ENCODE measurements at regions not wholly inside any gene's neighbourhood (a gene's known extent, or its start where the extent isn't known, plus 50 kb on each side); places are given as distances from the start of the nearest gene placed in this dataset.
"Not testable (repeated sequence)": the region's sequence is repeated elsewhere in the genome, so short reads cannot be mapped to it uniquely, and the experiment has no call there.

DNA sequence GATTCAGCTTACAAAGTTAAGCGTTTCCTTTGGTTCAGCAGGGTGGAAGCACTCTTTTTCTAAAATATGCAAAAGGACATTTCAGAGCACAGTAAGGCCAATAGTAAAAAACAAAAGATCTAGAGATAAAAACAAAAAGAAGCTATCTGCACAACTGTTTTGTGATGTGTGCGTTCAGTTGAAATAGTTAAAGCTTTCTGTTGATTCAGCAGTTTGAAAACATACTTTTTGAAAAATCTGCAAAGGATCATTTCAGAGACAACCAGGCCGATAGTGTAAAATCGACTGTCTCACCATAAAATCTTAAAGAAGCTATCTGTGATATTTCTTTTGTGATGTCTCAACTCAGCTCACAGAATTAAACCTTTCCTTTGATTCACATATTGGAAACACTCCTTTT is 300.0 kb upstream of the ALG10B start:
- DNase-seq: no peak

DNA sequence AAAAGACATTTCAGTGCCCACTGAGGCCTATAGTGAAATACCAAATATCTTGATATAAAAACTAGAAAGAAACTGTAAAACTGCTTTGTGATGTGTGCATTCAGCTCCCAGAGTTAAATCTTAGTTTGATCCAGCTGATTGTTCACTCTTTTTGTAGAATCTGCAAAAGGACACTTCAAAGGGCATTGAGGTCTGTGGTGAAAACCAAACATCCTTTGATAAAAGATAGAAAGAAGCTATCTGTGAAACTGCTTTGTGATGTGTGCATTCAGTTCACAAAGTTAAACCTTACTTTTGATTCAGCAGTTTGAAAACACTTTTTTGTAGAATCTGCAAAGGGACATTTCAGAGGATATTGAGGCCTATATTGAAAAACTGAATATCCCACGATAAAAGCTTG is 290.7 kb upstream of the ALG10B start:
- DNase-seq: no peak

DNA sequence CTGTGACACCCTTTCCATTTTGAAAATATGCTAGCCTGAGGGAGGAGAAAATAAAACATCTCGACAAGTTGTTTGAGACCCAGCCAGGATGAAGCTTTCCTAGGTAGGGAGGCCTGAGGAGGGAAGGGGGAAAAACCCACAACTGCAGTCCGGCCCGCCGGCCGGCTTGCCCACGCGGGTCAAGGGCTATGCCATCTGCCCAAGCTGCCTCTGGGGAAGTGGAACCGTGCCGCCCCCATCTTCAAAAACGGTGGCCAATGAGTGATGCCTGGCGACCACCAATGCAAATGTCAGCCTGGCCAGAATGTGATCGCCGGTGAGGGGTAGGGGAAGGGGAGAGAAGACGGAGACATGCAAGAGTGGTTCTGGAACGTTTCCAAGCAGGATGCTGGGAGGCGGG is 263.5 kb upstream of the ALG10B start:
- no peak for DNase-seq

DNA sequence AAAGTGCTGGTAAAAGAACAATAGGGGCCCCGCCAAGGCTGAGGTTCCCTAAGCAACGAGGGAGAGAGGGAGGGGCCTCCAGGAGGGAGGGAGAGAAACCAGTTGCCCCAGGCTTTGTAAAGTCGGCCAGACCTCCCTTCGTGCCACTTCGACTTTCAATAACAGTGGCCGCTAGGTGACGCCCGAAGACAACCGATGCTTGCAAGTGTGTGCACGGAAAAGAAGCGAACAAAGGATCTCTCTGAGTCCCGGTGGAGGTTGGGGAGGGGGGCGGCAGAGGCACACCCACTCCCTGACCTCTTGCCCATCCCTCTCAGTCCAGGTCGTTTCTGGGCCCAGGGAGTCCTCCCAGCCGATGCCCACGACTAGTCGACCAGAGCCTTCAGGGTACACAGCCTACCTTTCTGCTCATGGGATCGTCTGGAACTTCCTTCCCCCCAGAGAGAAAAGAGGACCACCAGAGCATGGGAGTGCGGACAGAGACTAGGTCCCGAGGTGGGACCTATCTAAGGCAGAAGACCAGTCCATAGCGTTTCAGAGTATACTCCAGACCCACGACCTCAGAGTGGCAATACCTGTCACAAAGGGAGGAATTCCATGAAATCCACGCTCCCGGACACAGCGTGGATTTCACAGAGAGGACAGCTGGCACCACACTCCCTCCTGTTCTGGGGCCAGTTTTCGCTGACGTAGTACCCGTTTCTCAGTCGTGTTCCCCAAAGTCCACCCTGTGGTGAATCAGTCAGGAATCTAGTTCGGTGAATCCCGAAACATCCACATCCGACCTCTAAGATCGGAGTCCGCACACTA is 262.7 kb upstream of the ALG10B start:
- DNase-seq: peak in 1 of 2 experiments; percentile 5

DNA sequence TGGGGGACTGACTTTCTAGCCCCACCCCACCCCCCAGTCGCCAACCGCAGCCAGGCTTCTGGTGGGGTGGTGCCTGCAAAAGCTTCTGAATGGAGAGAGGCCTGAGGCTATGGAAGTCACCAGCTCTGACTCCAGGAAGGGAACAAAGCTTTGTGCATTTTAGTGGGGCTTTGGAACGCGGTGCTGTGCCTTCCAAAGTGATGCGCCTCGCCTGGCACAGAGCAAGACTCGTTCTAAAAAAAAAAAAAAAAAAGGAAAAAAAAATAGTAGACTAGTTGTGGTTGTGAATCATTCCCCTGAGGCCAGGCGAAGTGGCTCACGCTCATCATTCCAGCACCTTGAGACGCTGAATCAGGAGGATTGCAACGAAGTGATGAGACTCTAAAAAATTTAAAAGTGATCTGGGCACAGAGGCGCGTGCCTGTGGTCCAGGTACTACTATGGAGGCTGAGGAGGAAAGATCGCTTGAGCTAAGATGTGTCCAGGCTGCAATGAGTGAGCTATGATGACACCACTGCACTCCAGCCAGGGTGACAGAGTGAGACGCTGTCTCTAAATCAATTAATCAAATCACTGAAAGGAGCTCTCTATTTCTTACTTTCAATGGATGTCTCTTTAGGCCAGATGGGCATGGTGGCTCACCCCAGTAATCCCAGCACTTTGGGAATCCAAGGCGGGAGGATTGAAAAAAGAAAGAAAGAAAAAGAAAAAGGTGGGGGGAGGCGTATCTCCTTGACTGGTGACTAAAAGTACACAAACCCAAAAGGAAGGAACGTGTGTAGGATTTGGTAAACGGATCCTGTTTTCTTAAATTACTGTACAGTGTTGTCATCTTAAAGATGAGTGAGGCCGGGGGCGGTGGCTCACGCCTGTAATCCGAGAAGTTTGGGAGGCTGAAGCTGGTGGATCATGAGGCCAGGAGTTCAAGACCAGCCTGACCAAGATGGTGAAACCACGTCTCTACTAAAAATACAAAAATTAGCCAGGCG is 259.6 kb upstream of the ALG10B start:
- DNase-seq: peak in 1 of 2 experiments; percentile 25

DNA sequence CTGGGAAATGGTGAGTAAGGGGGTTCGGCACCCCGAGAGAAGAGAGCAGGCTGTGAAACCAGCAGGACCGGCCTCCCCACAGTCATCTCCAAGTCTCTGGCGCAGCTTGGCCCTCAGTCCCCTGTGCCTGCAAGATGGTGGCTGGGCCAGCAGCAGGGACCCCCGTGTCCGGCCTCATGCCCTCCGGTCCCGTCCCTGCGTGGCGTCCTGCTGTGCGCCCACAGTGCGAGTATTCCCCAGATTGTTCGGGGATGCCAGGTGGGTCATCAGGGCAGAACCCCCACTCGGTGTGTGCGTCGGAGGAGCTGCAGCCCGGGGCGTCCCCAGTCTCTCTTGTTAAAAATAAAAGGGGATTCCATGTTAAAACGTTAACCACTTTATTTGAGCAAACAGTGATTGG is 216.9 kb upstream of the ALG10B start:
- no peak for DNase-seq

DNA sequence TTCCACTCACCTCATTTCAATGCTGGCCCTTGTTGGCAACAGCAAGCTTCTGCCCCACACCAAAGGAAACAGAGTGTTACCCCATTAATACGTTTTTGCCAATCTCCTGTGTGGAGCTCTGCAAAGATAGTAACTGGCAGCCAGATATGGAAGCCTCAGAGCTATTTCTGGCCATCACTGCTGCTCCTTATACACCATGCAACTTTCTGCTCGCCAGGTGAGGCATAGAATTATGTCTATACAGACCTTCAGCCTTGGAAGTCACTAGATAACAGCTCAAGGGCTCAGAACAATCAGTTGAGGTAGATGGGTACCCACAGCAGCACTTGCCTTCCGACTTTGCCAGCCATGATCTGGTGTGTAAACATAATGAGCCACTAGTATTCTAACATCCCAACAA is 214.8 kb upstream of the ALG10B start:
- DNase-seq: no peak

DNA sequence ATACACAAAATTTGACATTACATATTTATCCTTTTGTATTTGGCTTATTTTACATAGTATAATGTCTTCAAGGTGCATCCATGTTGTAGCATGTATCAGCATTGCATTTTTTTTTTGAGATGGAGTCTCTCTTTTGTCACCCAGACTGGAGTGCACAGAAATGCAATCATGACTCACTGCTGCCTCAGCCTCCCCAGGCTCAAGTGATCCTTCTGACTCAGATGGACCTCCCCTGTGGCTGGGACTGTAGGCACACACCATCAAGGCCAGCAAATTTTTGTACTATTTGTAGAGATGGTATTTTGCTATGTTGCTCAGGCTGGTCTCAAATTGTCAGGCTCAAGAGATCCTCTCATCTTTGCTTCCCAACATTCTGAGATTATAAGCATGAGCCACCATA is 214.4 kb upstream of the ALG10B start:
- DNase-seq: no peak

DNA sequence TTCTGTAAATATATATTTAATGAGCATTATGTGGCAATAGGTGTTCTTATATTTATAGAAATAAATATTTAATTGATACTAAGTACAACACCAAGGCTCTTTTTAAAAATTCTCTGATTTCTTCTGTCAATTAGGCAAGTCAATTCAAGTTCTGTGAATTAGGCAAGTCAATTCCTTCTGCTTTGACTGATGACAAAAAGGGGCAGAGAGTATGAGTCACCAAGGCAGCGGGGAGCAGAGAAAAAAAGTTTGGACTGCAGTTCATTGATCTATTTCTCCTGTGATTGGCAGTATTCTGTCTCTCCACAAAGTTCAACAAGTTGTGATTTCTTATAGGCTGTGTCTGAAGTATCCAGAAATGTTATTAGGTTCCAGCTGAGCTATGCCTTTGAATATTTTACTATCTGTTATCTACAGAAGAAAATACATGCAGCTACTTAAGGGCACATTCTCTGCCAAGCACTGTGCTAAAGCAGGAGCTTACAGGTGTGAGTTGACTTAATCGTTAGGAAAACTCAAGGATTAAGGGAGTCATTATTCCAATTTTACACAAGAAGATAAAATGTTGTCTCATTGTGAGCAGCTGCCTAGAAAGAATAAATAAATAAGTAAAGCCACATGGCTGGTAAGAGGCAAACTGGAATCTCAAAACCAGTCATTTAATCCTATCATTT is 206.4 kb upstream of the ALG10B start:
- no peak for DNase-seq

DNA sequence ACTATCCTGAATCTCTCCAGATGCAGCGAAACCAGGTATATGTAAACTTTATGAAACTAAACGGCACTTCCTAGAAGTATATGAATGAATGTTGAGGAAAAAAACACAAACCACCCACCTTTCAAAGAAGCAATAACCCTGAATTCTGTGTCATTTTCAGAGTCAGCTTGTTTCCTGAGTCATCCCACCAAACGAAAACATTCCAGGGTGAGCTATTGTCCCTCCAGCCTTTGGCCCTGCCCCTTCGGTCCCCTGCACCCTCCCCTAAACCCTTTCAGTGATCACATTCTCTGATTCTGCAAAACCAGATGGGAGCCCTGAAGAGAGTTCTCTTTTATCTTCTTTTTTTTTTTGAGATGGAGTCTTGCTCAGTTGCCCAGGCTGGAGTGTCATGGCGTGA is 202.6 kb upstream of the ALG10B start:
- DNase-seq: no peak

DNA sequence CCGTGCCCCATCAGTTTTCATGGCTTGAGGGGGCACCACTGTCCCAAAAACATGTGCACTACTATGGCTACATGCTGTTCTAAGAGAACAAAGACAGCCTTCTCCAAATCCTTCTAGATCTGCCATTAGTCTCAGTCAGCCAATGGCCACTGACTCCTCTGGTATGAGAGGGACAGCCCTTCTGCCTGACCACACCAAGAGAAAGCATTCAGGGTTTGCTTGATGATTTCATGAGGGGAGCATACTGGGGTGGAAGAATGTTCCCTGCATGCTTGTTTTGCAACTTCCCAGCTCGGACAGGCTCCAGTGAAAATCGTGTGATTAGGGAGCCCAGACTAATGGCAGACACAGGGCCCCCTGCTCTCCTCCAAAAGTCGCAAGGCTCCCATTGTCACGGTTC is 199.6 kb upstream of the ALG10B start:
- no peak for DNase-seq

DNA sequence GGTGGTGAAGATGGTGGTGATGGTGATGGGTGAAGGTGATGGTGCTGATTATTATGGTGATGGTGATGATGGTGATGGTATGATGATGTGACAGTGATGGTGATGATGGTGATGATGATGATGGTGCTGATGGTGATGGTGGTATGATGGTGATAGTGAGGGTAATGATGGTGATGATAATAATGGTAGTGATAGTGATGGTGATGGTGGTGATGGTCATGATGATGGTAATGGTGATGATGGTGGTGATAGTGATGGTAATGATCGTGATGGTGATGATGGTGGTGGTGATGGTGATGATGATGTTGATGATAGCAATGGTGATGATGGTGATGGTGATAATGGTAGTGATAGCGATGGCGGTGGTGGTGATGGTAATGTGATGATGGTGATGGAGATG is 197.9 kb upstream of the ALG10B start:
- DNase-seq: no peak

DNA sequence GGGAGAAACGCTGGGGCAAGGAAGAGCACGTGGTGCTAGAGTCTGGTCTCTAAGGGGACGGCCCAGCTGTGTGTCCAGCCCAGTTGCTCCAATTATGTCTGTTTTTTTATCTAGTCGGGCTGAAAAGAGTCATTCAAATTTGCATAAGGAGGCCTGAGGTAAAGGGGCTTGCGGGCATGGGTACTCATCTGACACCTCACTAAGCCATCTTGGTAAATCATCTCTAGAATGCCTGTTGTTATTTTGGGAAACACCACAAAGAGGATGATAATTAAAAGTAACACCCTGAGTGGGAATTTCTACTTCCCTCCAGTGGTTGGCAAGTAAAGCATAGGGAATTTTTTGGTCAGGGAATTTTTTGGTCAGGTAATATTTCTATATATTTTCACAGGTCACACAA is 196.1 kb upstream of the ALG10B start:
- no peak for DNase-seq

DNA sequence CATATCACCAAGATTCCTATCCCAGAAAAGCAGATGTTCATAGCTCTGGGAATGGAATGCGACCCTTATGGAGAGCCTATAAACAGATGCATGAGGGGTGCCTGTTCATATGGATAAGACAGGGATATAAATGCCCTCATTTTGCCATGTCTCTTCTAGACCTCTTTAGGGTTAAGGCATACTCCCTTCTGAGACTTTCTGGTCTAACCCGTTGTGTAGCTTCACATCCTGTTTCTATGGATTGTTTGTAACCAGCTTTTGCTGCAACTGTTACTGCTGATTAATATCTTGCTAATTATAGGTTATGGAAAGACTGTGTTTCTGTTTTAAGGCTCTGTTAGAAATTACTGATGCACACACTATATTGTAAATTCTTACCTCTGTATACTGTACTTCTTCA is 193.5 kb upstream of the ALG10B start:
- not testable (repeated sequence) for DNase-seq

DNA sequence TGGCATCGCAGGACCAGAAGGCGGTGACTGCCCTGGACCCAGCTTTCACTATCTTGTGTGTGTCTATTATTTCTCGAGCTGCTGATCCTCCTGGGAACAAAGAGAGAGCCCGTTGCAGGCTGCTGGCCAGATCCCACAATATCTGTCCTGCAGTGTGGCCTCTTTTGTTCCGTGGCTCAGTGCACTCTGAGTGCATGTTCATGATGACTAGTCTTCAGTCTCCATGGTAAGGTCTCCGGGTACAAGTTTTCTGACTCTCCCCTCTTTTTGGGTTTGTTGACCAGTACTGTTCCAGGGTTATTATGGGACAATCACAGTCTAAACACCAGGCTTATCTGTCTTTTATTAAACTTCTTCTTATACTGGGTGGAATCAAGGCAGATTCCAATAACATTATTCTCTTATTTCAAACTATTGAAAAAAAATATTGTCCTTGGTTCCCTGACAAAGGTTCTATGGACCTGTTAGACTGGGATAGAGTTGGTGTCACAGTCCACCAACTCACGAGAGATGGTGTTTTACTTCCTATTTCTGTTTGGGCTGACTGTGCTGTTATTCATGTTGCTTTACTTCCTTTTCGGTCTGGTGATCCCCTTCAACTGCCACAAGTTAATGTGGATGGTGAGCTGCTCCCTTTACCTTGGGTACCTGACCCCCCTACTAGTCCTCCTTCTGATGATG is 192.9 kb upstream of the ALG10B start:
- no peak for DNase-seq

DNA sequence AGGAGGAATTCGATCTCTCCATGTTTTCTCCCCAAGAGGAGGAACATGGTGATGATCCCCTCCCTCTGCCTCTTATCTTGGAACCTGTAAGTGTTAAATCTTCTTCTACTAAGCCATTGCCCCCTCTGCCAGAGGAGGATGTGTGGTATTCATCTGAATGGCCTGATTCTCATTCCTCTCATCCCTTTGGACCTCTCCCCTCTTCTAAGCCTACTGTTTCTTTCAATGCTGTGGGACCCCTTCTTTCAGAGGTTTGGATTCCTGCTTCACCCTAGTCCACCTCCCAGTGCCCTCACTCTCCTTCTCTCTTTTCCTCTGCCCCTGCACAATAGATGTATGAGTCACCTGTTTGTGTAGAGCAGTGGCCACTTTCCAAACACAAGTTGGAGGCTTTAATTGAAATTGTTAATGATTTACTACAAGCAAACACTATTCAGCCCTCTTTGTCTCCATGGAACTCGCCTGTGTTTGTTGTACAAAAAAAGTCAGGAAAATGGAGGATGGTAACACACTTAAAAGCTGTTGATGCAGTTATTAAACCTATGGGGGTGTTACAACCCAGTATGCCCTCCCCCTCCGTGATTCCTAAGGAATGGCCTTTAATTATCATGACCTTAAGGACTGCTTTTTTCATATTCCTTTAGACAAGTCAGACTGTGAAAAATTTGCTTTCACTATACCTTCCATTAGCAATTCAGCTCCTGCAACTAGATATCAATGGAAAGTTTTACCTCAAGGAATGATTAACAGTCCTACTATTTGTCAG is 192.1 kb upstream of the ALG10B start:
- DNase-seq: no peak

DNA sequence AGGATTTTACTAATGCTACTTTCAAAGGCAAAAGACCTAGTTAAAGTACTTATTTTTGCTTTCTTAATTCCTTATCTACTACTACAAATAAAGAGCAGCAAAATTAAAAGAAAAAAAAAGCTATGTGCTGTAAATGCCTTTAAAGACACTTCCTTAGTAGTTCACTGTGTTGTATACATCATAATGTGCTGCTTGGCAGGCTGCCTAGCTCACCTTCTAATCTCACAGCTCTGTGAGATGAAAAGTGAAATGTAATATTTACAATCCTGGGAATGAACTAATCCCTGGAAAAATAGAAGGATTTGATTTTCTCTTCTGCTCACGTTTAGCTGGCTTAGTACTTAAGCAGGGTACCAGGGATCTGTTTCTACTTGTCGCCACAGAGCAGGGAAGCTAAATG is 184.4 kb upstream of the ALG10B start:
- no peak for DNase-seq

DNA sequence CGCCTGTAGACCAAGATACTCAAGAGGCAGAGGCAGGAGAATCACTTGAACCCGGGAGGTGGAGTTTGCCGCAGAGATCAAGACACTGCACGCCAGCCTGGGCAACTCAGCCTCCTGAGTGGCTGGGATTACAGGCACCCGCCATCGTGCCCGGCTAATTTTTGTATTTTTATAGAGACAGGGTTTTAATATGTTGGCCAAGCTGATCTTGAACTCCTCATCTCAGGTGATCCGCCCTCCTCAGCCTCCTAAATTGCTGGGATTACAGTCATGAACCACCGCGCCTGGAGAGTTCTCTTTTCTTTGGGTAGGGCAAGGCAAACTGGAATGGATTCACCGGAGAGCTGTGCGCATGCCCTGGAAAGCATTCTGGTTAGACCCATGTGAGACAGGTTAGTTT is 179.3 kb upstream of the ALG10B start:
- DNase-seq: no peak

DNA sequence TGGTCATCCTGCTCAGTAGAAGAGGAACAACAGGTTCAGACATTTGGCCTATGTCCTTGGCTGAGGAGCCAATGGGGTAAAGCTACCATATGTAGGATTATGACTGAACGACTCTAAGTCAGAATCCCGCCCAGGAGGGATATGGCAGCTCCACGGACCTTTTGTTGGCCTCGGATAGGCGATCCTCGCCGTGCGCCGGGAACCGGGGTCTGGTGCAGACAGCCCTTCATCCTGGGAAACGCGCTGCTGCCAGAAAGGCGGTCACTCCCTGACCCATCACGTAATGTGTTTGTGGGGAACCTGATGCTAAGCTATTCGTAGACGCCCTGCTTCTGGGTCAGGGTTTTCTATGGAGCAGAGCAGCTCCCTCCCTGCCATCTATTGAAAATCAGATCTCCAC is 178.9 kb upstream of the ALG10B start:
- DNase-seq: no peak

DNA sequence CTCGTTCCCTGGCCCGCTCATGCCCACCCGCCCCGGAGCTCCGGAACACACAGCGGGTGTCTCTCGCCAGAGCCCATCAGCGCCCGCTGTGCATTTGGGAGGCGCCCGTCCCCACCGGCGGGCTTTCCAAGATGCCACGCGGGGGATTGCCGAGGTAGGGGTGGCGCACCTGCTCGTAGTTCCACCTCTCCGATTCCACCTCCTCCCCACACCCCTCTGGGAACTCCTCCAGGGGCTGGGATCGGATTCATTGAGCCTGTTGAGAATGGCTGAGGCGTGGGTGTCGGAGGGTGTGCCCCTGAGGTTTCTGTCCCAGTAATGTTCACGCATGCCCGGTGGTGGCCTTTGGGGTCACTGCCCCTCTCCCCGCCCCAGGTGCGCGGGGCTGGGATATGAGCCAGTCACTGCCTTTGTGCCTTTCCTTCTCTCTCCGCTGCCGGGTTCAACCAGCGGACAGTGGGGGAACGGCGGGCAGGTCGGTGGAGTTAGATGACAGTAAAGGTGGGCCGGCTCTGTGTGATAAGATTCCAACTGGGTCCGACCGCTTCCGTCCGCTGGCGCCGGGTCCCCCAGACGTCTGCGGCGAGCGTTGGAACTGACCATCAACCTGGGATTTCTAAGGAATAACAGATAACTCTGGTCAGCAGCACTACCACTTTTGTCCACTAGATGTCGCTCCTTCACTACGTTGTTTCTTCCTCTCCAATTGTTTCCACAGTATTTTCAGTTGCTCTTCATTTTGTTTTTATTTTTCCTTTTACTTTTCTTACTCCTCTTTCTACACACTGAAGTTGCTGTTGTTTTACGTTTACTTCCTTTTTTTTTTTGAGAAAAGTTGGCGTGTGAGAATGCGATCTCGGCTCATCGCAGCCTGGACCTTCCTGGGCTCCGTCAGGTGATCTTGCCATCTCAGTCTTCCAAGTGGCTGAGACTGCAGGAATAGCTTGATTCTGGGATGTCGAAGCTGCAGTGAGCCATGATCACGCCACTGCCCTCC is 178.1 kb upstream of the ALG10B start:
- DNase-seq: peak in 1 of 2 experiments; percentile 70

DNA sequence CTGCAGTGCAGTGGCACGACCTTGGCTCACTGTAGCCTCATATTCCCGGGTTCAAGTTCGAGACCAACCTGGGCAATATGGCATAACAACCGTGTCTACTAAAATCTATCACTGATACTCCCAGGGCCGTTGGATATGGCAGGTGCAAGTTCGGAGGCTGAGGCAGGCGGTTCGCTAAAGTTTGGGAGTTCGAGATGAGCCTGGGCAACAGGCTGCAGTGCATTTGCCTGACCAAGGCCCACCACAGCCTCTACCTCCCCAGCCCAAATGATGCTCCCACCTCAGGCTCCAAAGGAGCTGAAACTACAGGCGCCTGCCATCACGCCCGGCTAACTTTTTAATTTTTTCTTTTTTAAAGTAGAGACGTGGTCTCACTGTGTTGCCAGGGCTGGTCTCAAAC is 177.1 kb upstream of the ALG10B start:
- DNase-seq: no peak
